OCI-LY3 (cell line): ENCODE measurements at regions not wholly inside any gene's neighbourhood (a gene's known extent, or its start where the extent isn't known, plus 50 kb on each side); places are given as distances from the start of the nearest gene placed in this dataset.

Experiments
- CTCF ChIP-seq: fragments of 200-600, 300-600 bp; sonication (generic); IDR thresholded peaks from 2 replicates; pipeline ENCODE4 v1.5.1; 2014; ENCODE audit warnings: antibody characterized with exemption, low read length, low read depth
- EZH2phosphoT487 ChIP-seq: fragments of 200-600 bp; shearing (Covaris generic); IDR thresholded peaks from 2 replicates; pipeline ENCODE4 v1.6.1; 2018; ENCODE audit warnings: antibody characterized with exemption, mixed run types, low read depth

GRCh38 chr5:56594792-56595191, 220.6 kb upstream of the MAP3K1 start:
- TF ChIP-seq CTCF, result no peak
- TF ChIP-seq EZH2phosphoT487, result no peak
